HepG2 (cell line): ENCODE measurements at regions not wholly inside any gene's neighbourhood (a gene's known extent, or its start where the extent isn't known, plus 50 kb on each side); places are given as distances from the start of the nearest gene placed in this dataset.

Experiments
- ATAC-seq: fragments of 200-7000 bp; cut with Tn5 transposase; 3 replicates; pipeline ENCODE4 v1.9.1; 2020; ENCODE audit warnings: mild to moderate bottlenecking, moderate library complexity
- BruUV-seq: library from RNA; stranded (reverse); fragments of 400-500 nt; replicated peaks from 2 replicates; lab custom pipeline; 2021; lab: Mats Ljungman, UMichigan
- CTCF ChIA-PET: fragments of 300-600 bp; formaldehyde crosslinking; extraction: SDS; loops from one replicate; lab custom pipeline; 2021; ENCODE audit warnings: low total read pairs, inconsistent platforms, low intra/inter-chr PET ratio; lab: Yijun Ruan, JAX
- POLR2A ChIA-PET: fragments of 350-600 bp; sonication (Branson Sonifier 250); formaldehyde crosslinking; loops from one replicate; lab custom pipeline; 2020; ENCODE audit warnings: antibody characterized with exemption, inconsistent platforms; lab: Yijun Ruan, JAX
- DNase-seq: peaks from one replicate; pipeline ENCODE4 v3.0.0-alpha.2; 2015; ENCODE audit warnings: low spot score
- FAIRE-seq: peaks from 3 replicates; lab custom pipeline; 2011; peaks lifted over from hg19 to GRCh38; lab: Jason Lieb, UNC
- H2AFZ ChIP-seq: one replicate; pipeline ENCODE4 v1.6.1; 2011; ENCODE audit warnings: low read length, inconsistent platforms
- H3K27ac ChIP-seq: fragments of 300-600 bp; 3 replicates; pipeline ENCODE4 v1.8.0; 2011; ENCODE audit warnings: mixed run types, mild to moderate bottlenecking, mixed read lengths, low read length, inconsistent platforms; ENCODE audit not compliant: insufficient read depth; ENCODE audit errors: extremely low read length
- H3K27me3 ChIP-seq, 2 experiments: fragments of 200-600 bp in 1 of 2; 2 replicates in 1 of 2; 3 replicates in 1 of 2; pipeline versions ENCODE4 v1.6.0 to v1.8.0; 2011; ENCODE audit warnings: low read length in 2 of 2, mild to moderate bottlenecking in 2 of 2, moderate library complexity in 2 of 2, inconsistent platforms in 1 of 2; ENCODE audit not compliant: insufficient read depth in 2 of 2, control insufficient read depth in 1 of 2
- H3K36me3 ChIP-seq, 2 experiments: fragments of 200-600 bp in 1 of 2; replicated peaks in 1 of 2; 2 replicates in 1 of 2; 3 replicates in 1 of 2; pipeline versions ENCODE4 v1.5.1 to v1.8.0; 2011; ENCODE audit warnings: low read length in 2 of 2, inconsistent platforms in 1 of 2; ENCODE audit not compliant: insufficient read depth in 2 of 2, control insufficient read depth in 1 of 2
- H3K4me1 ChIP-seq: 2 replicates; pipeline ENCODE4 v1.5.1; 2012; ENCODE audit warnings: low read length, inconsistent platforms; ENCODE audit not compliant: insufficient read depth
- H3K4me2 ChIP-seq: 2 replicates; pipeline ENCODE4 v1.6.0; 2011; ENCODE audit warnings: low read depth, low read length, inconsistent platforms
- H3K4me3 ChIP-seq, 3 experiments: fragments of 200-600 bp in 1 of 3; sonication (generic), shearing (Covaris generic) in 1 of 3; replicated peaks in 1 of 3; 2 replicates each; pipeline ENCODE4 v1.5.1; 2011 to 2016; ENCODE audit warnings: low read length in 3 of 3, inconsistent platforms in 2 of 3, low read depth in 2 of 3, mild to moderate bottlenecking in 2 of 3, control low read depth in 1 of 3, mixed read lengths in 1 of 3; ENCODE audit not compliant: insufficient read depth in 1 of 3
- H3K79me2 ChIP-seq: one replicate; pipeline ENCODE4 v1.6.1; 2011; ENCODE audit warnings: low read length, inconsistent platforms; ENCODE audit not compliant: insufficient read depth
- H3K9ac ChIP-seq: 2 replicates; pipeline ENCODE4 v1.6.0; 2011; ENCODE audit warnings: mild to moderate bottlenecking, low read depth, low read length, inconsistent platforms; ENCODE audit not compliant: insufficient read depth
- H3K9me3 ChIP-seq: 2 replicates; pipeline ENCODE4 v1.5.1; 2012; ENCODE audit warnings: mild to moderate bottlenecking, low read length
- H4K20me1 ChIP-seq: 2 replicates; pipeline ENCODE4 v1.6.0; 2011; ENCODE audit warnings: inconsistent platforms, mild to moderate bottlenecking, low read length, moderate library complexity; ENCODE audit not compliant: insufficient read depth
- CAMTA2 ChIP-seq: sonication (generic); formaldehyde crosslinking; IDR thresholded peaks from 2 replicates; pipeline ENCODE4 v1.4.0; 2020; ENCODE audit warnings: mild to moderate bottlenecking, missing genetic modification reagents, borderline replicate concordance
- EZH2 ChIP-seq: conservative IDR thresholded peaks from 2 replicates; pipeline ENCODE4 v1.6.1; 2012; ENCODE audit warnings: mild to moderate bottlenecking, low read depth, low read length, moderate library complexity
- HNRNPUL1 ChIP-seq: fragments of 200-400 bp; formaldehyde crosslinking; IDR thresholded peaks from 2 replicates; pipeline ENCODE4 v1.6.1; 2017; ENCODE audit warnings: low read depth, mild to moderate bottlenecking, low read length, moderate library complexity
- KDM3A ChIP-seq: IDR thresholded peaks from 2 replicates; pipeline ENCODE4 v1.6.1; 2018; ENCODE audit warnings: low read depth, missing compliant biosample characterization
- SETDB1 ChIP-seq: sonication (generic); formaldehyde crosslinking; IDR thresholded peaks from 2 replicates; pipeline ENCODE4 v1.5.1; 2020; ENCODE audit warnings: missing genetic modification reagents, mild to moderate bottlenecking, borderline replicate concordance
- SRSF1 ChIP-seq: fragments of 200-400 bp; formaldehyde crosslinking; optimal IDR thresholded peaks from 2 replicates; pipeline ENCODE3; 2017; ENCODE audit warnings: mild to moderate bottlenecking, low read depth, low read length, moderate library complexity
- TARDBP ChIP-seq: sonication (generic); formaldehyde crosslinking; IDR thresholded peaks from 2 replicates; pipeline ENCODE4 v1.8.0; 2022; ENCODE audit warnings: mild to moderate bottlenecking, missing genetic modification reagents
- ZNF558 ChIP-seq: sonication (generic); formaldehyde crosslinking; IDR thresholded peaks from 2 replicates; pipeline ENCODE4 v1.9.0; 2022; ENCODE audit warnings: mild to moderate bottlenecking, missing genetic modification reagents, borderline replicate concordance
- ZSCAN31 ChIP-seq: sonication (generic); formaldehyde crosslinking; IDR thresholded peaks from 2 replicates; pipeline ENCODE4 v1.5.0; 2020; ENCODE audit warnings: low read depth, mild to moderate bottlenecking, missing genetic modification reagents
- WGBS: methylation state at CpG from one replicate; pipeline ENCODE4 v1.1.6; 2017; ENCODE audit warnings: low lambda C conversion rate; 5-methylcytosine and 5-hydroxymethylcytosine counted together
- in situ Hi-C: cut with HindIII; loops from 2 replicates; pipeline ENCODE4 v1.10.0; 2017; ENCODE audit warnings: low pct_unique_long_range_greater_than_20kb; ENCODE audit not compliant: extremely low pct_ligation_motif_present
- intact Hi-C: fragments of 100-400 bp; cut with micrococcal nuclease; formaldehyde crosslinking; loops from one replicate; pipeline ENCODE4 v1.10.0; 2022; ENCODE audit not compliant: unreplicated experiment
- TF ChIP-seq, protein P1 (sequence below): sonication (generic); formaldehyde crosslinking; IDR thresholded peaks from 2 replicates; pipeline ENCODE4 v1.8.0; 2022; ENCODE audit warnings: mild to moderate bottlenecking, missing genetic modification reagents, moderate library complexity

DNA sequence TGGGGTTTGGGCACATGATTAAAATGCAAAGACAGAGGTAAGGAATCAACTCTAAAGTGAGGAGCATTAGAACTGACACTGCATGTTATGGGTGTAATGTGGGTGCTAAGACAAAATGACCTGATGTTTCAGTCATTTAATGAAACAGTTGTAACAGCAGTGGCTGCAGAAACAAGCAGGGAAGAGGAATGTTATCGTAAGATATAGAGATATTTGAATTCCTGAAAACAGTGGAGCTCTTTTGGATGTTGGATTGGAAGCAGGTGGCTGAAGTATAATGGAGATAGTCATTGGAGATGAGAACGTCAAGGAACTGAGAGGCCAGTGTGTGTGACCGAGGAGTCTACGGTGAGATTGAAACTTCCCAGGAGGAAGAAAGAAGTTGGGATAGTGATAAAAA, 1065.2 kb downstream of the ZPLD1 start:
- intact Hi-C loops (no loop called here), in situ Hi-C loops (no loop called here)
- 27% methylated on average over 4 of the region's 4 CpGs for WGBS
- FAIRE-seq (no peak), ATAC-seq (no peak), DNase-seq (no peak)
- Histone ChIP-seq H3K4me1 (no peaks in the 10 kb centered on the region), H3K9ac (no peak overlapping the region), H3K9me3 (no peaks in the 10 kb centered on the region), H3K27ac (no peak overlapping the region), H3K36me3 (no peaks in the 10 kb centered on the region), H4K20me1 (no peaks in the 10 kb centered on the region), H3K79me2 (no peaks in the 10 kb centered on the region), H2AFZ (no peak overlapping the region), H3K4me3 (no peak overlapping the region), H3K27me3 (no peaks in the 10 kb centered on the region), H3K4me2 (no peak overlapping the region)
- ChIA-PET POLR2A (no interaction called here), CTCF (no interaction called here)
- no TSS peak for BruUV-seq
- TF ChIP-seq TARDBP (CRISPR knock-in tag) (no peak), SRSF1 (no peak)
- TF ChIP-seq, all 625 proteins: peak for 0

DNA sequence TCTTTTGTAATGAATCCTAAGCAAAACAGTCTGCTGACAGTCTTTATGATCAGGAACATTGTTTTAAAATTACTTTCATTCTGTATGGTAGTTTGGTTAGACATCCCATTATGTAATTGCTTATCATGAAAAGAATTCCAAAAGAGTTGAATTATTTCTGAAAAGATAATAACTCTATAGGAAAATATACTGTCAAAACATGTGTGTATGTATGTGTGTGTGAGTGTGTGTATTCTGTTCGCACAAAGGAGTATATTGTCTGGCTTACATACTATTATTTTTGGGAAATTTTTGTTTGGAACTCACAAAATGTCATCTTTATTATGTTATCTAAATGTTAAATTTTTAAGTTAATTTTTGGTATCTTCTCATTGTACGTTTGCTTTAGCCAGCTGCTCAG, 1075.9 kb downstream of the ZPLD1 start:
- no peak overlapping the region for H3K9ac ChIP-seq
- TF ChIP-seq ZSCAN31 (CRISPR knock-in tag) (no peak), KDM3A (CRISPR knock-in tag) (no peak), EZH2 (no peak), CAMTA2 (CRISPR knock-in tag) (no peak), SETDB1 (CRISPR knock-in tag) (no peak), HNRNPUL1 (no peak), ZNF558 (CRISPR knock-in tag) (no peak)
- TF ChIP-seq, protein P1, sequence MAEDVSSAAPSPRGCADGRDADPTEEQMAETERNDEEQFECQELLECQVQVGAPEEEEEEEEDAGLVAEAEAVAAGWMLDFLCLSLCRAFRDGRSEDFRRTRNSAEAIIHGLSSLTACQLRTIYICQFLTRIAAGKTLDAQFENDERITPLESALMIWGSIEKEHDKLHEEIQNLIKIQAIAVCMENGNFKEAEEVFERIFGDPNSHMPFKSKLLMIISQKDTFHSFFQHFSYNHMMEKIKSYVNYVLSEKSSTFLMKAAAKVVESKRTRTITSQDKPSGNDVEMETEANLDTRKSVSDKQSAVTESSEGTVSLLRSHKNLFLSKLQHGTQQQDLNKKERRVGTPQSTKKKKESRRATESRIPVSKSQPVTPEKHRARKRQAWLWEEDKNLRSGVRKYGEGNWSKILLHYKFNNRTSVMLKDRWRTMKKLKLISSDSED, result no peak
- TF ChIP-seq, all 625 proteins: peak for 0
- no TSS peak for BruUV-seq
- no peaks in the 10 kb centered on the region for H3K79me2 ChIP-seq
- intact Hi-C loops, result no loop called here
- H3K4me3 ChIP-seq, result no peak overlapping the region
- no peak overlapping the region for H3K4me2 ChIP-seq
- whole genome bisulfite sequencing, result 0% methylated on average over 2 of the region's 2 CpGs
- H2AFZ ChIP-seq, result no peak overlapping the region
- CTCF ChIA-PET, result no interaction called here
- no peaks in the 10 kb centered on the region for H3K36me3 ChIP-seq
- POLR2A ChIA-PET, result no interaction called here
- DNase-seq (no peak), FAIRE-seq (no peak), ATAC-seq (no peak)
- in situ Hi-C loops, result no loop called here
- H3K9me3 ChIP-seq, result no peaks in the 10 kb centered on the region
- H3K27me3 ChIP-seq, result no peaks in the 10 kb centered on the region
- H3K27ac ChIP-seq, result no peak overlapping the region
- H4K20me1 ChIP-seq, result no peaks in the 10 kb centered on the region
- H3K4me1 ChIP-seq, result no peaks in the 10 kb centered on the region
